ENCODE measurements at regions not wholly inside any gene's neighbourhood (a gene's known extent, or its start where the extent isn't known, plus 50 kb on each side); places are given as distances from the start of the nearest gene placed in this dataset.

GRCh38 chr3:27659279-27660021, 62.7 kb downstream of the EOMES start:
- no peak for TF ChIP-seq NFE2L2 (IDR thresholded peaks at IDR 0.05; ENCODE audit: low read length)
- TF ChIP-seq TAF1 (CRISPR knock-in tag; IDR thresholded peaks at IDR 0.05) = no peak
